ENCODE measurements at regions not wholly inside any gene's neighbourhood (a gene's known extent, or its start where the extent isn't known, plus 50 kb on each side); places are given as distances from the start of the nearest gene placed in this dataset.

DNA sequence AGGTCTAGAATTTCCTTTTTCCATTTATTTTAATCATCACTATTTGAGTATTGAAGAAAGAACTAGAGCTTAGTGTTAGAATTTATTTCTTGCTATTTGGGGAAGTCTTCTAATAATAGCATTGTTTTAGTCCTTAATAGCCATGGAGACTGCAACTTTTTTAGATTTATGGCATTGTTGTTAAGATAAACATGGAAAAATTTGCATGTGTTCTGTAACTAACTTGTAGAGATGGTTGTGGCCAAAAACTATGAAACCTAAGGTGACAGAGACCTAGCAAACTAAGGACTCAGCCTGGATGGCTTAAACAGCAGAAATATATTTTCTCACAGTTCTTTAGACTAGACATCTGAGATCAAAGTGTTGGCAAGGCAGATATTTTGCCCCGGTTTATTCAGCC is 246.4 kb downstream of the SPRY2 start:
- CTCF ChIA-PET, result no interaction called here
- Histone ChIP-seq H2BK15ac (ENCODE audit: low read depth, low read length) (no peak overlapping the region), H3K18ac (ENCODE audit: low read depth, low read length) (no peak overlapping the region), H2BK5ac (ENCODE audit: low read depth, low read length, poor library complexity, severe bottlenecking) (no peak overlapping the region), H3K9me1 (ENCODE audit: insufficient read depth, low read length) (no peaks in the 10 kb centered on the region), H3K27me3 (ENCODE audit: control insufficient read depth, insufficient read depth, low read length) (no peaks in the 10 kb centered on the region), H3K4me1 (ENCODE audit: control insufficient read depth, insufficient read depth, low read length) (no peaks in the 10 kb centered on the region), H3K14ac (replicated peaks; ENCODE audit: low read depth, low read length) (no peak overlapping the region), H2BK120ac (ENCODE audit: low read depth, low read length) (no peak overlapping the region), H4K8ac (ENCODE audit: low read depth in 2 of 2, low read length in 2 of 2) (no peak overlapping the region), H3K9ac (ENCODE audit: low read depth, low read length) (no peak overlapping the region), H2AFZ (replicated peaks; ENCODE audit: low read length, poor library complexity) (no peak overlapping the region), H3K23ac (ENCODE audit: low read depth, low read length) (no peak overlapping the region), H3K4me3 (ENCODE audit: insufficient read depth, low read depth, low read length) (no peak overlapping the region), H3K27ac (ENCODE audit: insufficient read depth, low read length) (no peak overlapping the region), H3K56ac (ENCODE audit: extremely low read depth, insufficient read depth, low read length) (no peak overlapping the region), H3K9me3 (ENCODE audit: control insufficient read depth, insufficient read depth, low read length) (no peaks in the 10 kb centered on the region), H4K20me1 (ENCODE audit: insufficient read depth, low read length) (no peaks in the 10 kb centered on the region), H3K36me3 (ENCODE audit: control insufficient read depth, insufficient read depth, low read length) (no peaks in the 10 kb centered on the region), H3K79me1 (ENCODE audit: low read depth in 1 of 2, low read length in 2 of 2) (no peaks in the 10 kb centered on the region), H2BK20ac (ENCODE audit: low read depth, low read length) (no peak overlapping the region), H2AK5ac (ENCODE audit: low read depth, low read length) (no peak overlapping the region), H3K4ac (ENCODE audit: low read depth, low read length) (no peak overlapping the region), H2AK9ac (replicated peaks; ENCODE audit: low read depth, low read length, poor library complexity) (no peak overlapping the region), H4K91ac (ENCODE audit: insufficient read depth, low read depth, low read length) (no peak overlapping the region), H4K5ac (ENCODE audit: low read depth, low read length) (no peak overlapping the region), H3K4me2 (ENCODE audit: low read depth, low read length) (no peak overlapping the region)
- POLR2A ChIA-PET (ENCODE audit: unreplicated experiment), result no interaction called here
- dilution Hi-C loops (cut with HindIII; ENCODE audit: low sequenced_read_pairs, unreplicated experiment) (no loop called here), intact Hi-C loops (cut with micrococcal nuclease) (no loop called here), in situ Hi-C loops (cut with MboI; ENCODE audit: low sequenced_read_pairs) (no loop called here)
- WGBS, 2 experiments (ENCODE audit: extremely low coverage in 2 of 2, insufficient read length in 1 of 2), result no CpG with 5 or more reads among the region's 1 CpG
- TF ChIP-seq CHD1 (IDR thresholded peaks at IDR 0.05; ENCODE audit: low read depth, low read length) (no peak), NFE2L2 (IDR thresholded peaks at IDR 0.05; ENCODE audit: low read depth, low read length) (no peak), FOS (IDR thresholded peaks at IDR 0.05; ENCODE audit: low read depth, low read length) (no peak), RAD21 (IDR thresholded peaks at IDR 0.05; ENCODE audit: low read length) (no peak), RCOR1 (IDR thresholded peaks at IDR 0.05; ENCODE audit: insufficient replicate concordance, low read length) (no peak), SMC3 (IDR thresholded peaks at IDR 0.05; ENCODE audit: low read depth, low read length) (no peak), RFX5 (IDR thresholded peaks at IDR 0.05; ENCODE audit: low read depth, low read length) (no peak), CEBPB (IDR thresholded peaks at IDR 0.05; ENCODE audit: low read depth, low read length) (no peak), BHLHE40 (IDR thresholded peaks at IDR 0.05; ENCODE audit: low read depth, low read length) (no peak), MAFK (IDR thresholded peaks at IDR 0.05; ENCODE audit: low read depth, low read length) (no peak), POLR2A (IDR thresholded peaks at IDR 0.05; ENCODE audit: low read depth, low read length) (no peak), MXI1 (IDR thresholded peaks at IDR 0.05; ENCODE audit: borderline replicate concordance, low read depth, low read length) (no peak), MAZ (IDR thresholded peaks at IDR 0.05; ENCODE audit: borderline replicate concordance, low read depth, low read length) (no peak)
- TF ChIP-seq, protein P1, sequence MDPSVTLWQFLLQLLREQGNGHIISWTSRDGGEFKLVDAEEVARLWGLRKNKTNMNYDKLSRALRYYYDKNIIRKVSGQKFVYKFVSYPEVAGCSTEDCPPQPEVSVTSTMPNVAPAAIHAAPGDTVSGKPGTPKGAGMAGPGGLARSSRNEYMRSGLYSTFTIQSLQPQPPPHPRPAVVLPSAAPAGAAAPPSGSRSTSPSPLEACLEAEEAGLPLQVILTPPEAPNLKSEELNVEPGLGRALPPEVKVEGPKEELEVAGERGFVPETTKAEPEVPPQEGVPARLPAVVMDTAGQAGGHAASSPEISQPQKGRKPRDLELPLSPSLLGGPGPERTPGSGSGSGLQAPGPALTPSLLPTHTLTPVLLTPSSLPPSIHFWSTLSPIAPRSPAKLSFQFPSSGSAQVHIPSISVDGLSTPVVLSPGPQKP (IDR thresholded peaks at IDR 0.05; ENCODE audit: borderline replicate concordance, low read depth, low read length), result no peak
- TF ChIP-seq, protein P2, sequence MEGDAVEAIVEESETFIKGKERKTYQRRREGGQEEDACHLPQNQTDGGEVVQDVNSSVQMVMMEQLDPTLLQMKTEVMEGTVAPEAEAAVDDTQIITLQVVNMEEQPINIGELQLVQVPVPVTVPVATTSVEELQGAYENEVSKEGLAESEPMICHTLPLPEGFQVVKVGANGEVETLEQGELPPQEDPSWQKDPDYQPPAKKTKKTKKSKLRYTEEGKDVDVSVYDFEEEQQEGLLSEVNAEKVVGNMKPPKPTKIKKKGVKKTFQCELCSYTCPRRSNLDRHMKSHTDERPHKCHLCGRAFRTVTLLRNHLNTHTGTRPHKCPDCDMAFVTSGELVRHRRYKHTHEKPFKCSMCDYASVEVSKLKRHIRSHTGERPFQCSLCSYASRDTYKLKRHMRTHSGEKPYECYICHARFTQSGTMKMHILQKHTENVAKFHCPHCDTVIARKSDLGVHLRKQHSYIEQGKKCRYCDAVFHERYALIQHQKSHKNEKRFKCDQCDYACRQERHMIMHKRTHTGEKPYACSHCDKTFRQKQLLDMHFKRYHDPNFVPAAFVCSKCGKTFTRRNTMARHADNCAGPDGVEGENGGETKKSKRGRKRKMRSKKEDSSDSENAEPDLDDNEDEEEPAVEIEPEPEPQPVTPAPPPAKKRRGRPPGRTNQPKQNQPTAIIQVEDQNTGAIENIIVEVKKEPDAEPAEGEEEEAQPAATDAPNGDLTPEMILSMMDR (conservative IDR thresholded peaks at IDR 0.05; ENCODE audit: low read depth, low read length), result no peak
- TF ChIP-seq, protein P3, sequence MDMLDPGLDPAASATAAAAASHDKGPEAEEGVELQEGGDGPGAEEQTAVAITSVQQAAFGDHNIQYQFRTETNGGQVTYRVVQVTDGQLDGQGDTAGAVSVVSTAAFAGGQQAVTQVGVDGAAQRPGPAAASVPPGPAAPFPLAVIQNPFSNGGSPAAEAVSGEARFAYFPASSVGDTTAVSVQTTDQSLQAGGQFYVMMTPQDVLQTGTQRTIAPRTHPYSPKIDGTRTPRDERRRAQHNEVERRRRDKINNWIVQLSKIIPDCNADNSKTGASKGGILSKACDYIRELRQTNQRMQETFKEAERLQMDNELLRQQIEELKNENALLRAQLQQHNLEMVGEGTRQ (IDR thresholded peaks at IDR 0.05; ENCODE audit: low read depth, low read length), result no peak
- no TSS peak for BruUV-seq (replicated peaks)
- ATAC-seq (ENCODE audit: low read depth) (no peak), DNase-seq (no peak)

All from IMR-90 (cell line).